ENCODE measurements at regions not wholly inside any gene's neighbourhood (a gene's known extent, or its start where the extent isn't known, plus 50 kb on each side); places are given as distances from the start of the nearest gene placed in this dataset.

DNA sequence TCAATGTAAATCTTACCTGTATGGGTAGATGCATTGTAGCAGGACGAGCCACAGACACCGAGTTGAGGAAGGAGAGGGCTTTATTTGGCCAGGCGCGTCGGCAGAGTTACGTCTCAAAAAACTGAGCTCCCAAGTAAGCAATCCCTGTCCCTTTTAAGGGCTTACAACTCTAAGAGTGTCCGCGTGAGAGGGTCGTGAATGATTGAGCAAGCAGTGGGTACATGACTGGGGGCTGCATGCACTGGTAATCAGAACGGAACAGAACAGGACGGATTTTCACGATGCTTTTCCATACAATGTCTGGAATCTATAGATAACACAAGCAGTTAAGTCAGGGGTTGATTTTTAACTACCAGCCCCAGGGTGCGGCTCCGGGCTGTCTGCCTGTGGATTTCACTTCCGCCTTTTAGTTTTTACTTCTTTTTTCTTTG, 524.9 kb upstream of the HTR2C start (continued):
- TF ChIP-seq, protein P1, sequence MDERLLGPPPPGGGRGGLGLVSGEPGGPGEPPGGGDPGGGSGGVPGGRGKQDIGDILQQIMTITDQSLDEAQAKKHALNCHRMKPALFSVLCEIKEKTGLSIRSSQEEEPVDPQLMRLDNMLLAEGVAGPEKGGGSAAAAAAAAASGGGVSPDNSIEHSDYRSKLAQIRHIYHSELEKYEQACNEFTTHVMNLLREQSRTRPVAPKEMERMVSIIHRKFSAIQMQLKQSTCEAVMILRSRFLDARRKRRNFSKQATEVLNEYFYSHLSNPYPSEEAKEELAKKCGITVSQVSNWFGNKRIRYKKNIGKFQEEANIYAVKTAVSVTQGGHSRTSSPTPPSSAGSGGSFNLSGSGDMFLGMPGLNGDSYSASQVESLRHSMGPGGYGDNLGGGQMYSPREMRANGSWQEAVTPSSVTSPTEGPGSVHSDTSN (CRISPR knock-in tag; IDR thresholded peaks at IDR 0.05; ENCODE audit: low read depth), result no peak
- TF ChIP-seq, protein P1 (tag; conservative IDR thresholded peaks at IDR 0.05; ENCODE audit: low read depth), result no peak
- TF ChIP-seq, protein P2, sequence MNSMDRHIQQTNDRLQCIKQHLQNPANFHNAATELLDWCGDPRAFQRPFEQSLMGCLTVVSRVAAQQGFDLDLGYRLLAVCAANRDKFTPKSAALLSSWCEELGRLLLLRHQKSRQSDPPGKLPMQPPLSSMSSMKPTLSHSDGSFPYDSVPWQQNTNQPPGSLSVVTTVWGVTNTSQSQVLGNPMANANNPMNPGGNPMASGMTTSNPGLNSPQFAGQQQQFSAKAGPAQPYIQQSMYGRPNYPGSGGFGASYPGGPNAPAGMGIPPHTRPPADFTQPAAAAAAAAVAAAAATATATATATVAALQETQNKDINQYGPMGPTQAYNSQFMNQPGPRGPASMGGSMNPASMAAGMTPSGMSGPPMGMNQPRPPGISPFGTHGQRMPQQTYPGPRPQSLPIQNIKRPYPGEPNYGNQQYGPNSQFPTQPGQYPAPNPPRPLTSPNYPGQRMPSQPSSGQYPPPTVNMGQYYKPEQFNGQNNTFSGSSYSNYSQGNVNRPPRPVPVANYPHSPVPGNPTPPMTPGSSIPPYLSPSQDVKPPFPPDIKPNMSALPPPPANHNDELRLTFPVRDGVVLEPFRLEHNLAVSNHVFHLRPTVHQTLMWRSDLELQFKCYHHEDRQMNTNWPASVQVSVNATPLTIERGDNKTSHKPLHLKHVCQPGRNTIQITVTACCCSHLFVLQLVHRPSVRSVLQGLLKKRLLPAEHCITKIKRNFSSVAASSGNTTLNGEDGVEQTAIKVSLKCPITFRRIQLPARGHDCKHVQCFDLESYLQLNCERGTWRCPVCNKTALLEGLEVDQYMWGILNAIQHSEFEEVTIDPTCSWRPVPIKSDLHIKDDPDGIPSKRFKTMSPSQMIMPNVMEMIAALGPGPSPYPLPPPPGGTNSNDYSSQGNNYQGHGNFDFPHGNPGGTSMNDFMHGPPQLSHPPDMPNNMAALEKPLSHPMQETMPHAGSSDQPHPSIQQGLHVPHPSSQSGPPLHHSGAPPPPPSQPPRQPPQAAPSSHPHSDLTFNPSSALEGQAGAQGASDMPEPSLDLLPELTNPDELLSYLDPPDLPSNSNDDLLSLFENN (IDR thresholded peaks at IDR 0.05; ENCODE audit: low read depth in 2 of 2, low read length in 2 of 2), result 0 out of 4 replicates have a peak, but pooled peaks of 1 of the 2 experiments have one; percentile 59
- TF ChIP-seq HSF4 (CRISPR knock-in tag; IDR thresholded peaks at IDR 0.05; ENCODE audit: borderline replicate concordance), result no peak
- no peak for TF ChIP-seq ZNF184 (CRISPR knock-in tag; IDR thresholded peaks at IDR 0.05)
- peak; percentile 14; the same call in 1 of the 2 replicates for TF ChIP-seq PHF8 (IDR thresholded peaks at IDR 0.05; ENCODE audit: borderline replicate concordance, low read length)
- TF ChIP-seq SPI1 (IDR thresholded peaks at IDR 0.05; ENCODE audit: borderline replicate concordance, low read depth, low read length), result peak; percentile 76
- peak; percentile 51 for TF ChIP-seq ELF1 (tag; IDR thresholded peaks at IDR 0.05)
- TF ChIP-seq CXXC5 (CRISPR knock-in tag; IDR thresholded peaks at IDR 0.05), result peak; percentile 93
- 0 out of 2 replicates have a peak, but pooled peaks have one; percentile 26 for TF ChIP-seq ETV5 (CRISPR knock-in tag; IDR thresholded peaks at IDR 0.05; ENCODE audit: low read depth)
- no peak for TF ChIP-seq NFXL1 (CRISPR knock-in tag; IDR thresholded peaks at IDR 0.05)
- TF ChIP-seq, protein P3, sequence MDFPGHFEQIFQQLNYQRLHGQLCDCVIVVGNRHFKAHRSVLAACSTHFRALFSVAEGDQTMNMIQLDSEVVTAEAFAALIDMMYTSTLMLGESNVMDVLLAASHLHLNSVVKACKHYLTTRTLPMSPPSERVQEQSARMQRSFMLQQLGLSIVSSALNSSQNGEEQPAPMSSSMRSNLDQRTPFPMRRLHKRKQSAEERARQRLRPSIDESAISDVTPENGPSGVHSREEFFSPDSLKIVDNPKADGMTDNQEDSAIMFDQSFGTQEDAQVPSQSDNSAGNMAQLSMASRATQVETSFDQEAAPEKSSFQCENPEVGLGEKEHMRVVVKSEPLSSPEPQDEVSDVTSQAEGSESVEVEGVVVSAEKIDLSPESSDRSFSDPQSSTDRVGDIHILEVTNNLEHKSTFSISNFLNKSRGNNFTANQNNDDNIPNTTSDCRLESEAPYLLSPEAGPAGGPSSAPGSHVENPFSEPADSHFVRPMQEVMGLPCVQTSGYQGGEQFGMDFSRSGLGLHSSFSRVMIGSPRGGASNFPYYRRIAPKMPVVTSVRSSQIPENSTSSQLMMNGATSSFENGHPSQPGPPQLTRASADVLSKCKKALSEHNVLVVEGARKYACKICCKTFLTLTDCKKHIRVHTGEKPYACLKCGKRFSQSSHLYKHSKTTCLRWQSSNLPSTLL (IDR thresholded peaks at IDR 0.05), result no peak
- no peak for TF ChIP-seq ATF1 (CRISPR knock-in tag; IDR thresholded peaks at IDR 0.05)
- TF ChIP-seq ATF1 (tag; IDR thresholded peaks at IDR 0.05), result peak; percentile 64
- TF ChIP-seq, protein P4, sequence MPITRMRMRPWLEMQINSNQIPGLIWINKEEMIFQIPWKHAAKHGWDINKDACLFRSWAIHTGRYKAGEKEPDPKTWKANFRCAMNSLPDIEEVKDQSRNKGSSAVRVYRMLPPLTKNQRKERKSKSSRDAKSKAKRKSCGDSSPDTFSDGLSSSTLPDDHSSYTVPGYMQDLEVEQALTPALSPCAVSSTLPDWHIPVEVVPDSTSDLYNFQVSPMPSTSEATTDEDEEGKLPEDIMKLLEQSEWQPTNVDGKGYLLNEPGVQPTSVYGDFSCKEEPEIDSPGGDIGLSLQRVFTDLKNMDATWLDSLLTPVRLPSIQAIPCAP (CRISPR knock-in tag; IDR thresholded peaks at IDR 0.05; ENCODE audit: borderline replicate concordance), result no peak
- no peak for TF ChIP-seq CCAR2 (IDR thresholded peaks at IDR 0.05; ENCODE audit: low read depth, low read length)
- TF ChIP-seq ATF7 (IDR thresholded peaks at IDR 0.05), result peak; percentile 52; the same call in 1 of the 2 replicates
- TF ChIP-seq, protein P5, sequence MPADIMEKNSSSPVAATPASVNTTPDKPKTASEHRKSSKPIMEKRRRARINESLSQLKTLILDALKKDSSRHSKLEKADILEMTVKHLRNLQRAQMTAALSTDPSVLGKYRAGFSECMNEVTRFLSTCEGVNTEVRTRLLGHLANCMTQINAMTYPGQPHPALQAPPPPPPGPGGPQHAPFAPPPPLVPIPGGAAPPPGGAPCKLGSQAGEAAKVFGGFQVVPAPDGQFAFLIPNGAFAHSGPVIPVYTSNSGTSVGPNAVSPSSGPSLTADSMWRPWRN (IDR thresholded peaks at IDR 0.05; ENCODE audit: low read depth), result peak; percentile 35; the same call in 1 of the 2 replicates

All from K562 (cell line).